Hepatocyte (in vitro differentiated cells): ENCODE measurements at regions not wholly inside any gene's neighbourhood (a gene's known extent, or its start where the extent isn't known, plus 50 kb on each side); places are given as distances from the start of the nearest gene placed in this dataset.

Experiments used
- DNase-seq: peaks from one replicate; pipeline ENCODE4 v3.0.0-alpha.2; 2016; ENCODE audit warnings: low spot score
- H2AFZ ChIP-seq: fragments of 200-600 bp; sonication (generic); 2 replicates; pipeline ENCODE4 v1.6.0; 2016; ENCODE audit warnings: antibody characterized with exemption, mild to moderate bottlenecking
- H3K27ac ChIP-seq: fragments of 200-600 bp; sonication (generic); 2 replicates; pipeline ENCODE4 v1.5.1; 2016; ENCODE audit warnings: mild to moderate bottlenecking
- H3K27me3 ChIP-seq: fragments of 200-600 bp; sonication (generic); 2 replicates; pipeline ENCODE4 v1.6.1; 2016
- H3K36me3 ChIP-seq: fragments of 200-600 bp; sonication (generic); replicated peaks from 2 replicates; pipeline ENCODE4 v1.5.1; 2016; ENCODE audit warnings: low read depth; ENCODE audit not compliant: insufficient read depth
- H3K4me1 ChIP-seq: fragments of 200-600 bp; sonication (generic); 2 replicates; pipeline ENCODE4 v1.5.1; 2016; ENCODE audit warnings: mild to moderate bottlenecking, moderate library complexity; ENCODE audit not compliant: insufficient read depth
- H3K4me2 ChIP-seq: fragments of 200-600 bp; sonication (generic); 2 replicates; pipeline ENCODE4 v1.6.0; 2016
- H3K4me3 ChIP-seq: fragments of 200-600 bp; sonication (generic); 2 replicates; pipeline ENCODE4 v1.5.1; 2016; ENCODE audit warnings: mild to moderate bottlenecking
- H3K79me2 ChIP-seq: fragments of 200-600 bp; sonication (generic); 2 replicates; pipeline ENCODE4 v1.6.0; 2017; ENCODE audit warnings: mild to moderate bottlenecking
- H3K9me2 ChIP-seq: fragments of 200-600 bp; sonication (generic); replicated peaks from 2 replicates; pipeline ENCODE4 v1.6.0; 2017; ENCODE audit warnings: mild to moderate bottlenecking; ENCODE audit not compliant: insufficient read depth
- H3K9me3 ChIP-seq: fragments of 200-600 bp; sonication (generic); 2 replicates; pipeline ENCODE4 v1.5.1; 2016; ENCODE audit warnings: low read depth, mild to moderate bottlenecking
- H4K20me1 ChIP-seq: fragments of 200-600 bp; sonication (generic); 2 replicates; pipeline ENCODE4 v1.6.0; 2016; ENCODE audit warnings: mild to moderate bottlenecking; ENCODE audit not compliant: insufficient read depth, poor library complexity, severe bottlenecking
- CTCF ChIP-seq: fragments of 200-600 bp; sonication (generic); IDR thresholded peaks from 2 replicates; pipeline ENCODE4 v1.5.1; 2016; ENCODE audit warnings: antibody characterized with exemption, mild to moderate bottlenecking; ENCODE audit not compliant: poor library complexity
- EZH2 ChIP-seq: fragments of 200-600 bp; sonication (generic); IDR thresholded peaks from 2 replicates; pipeline ENCODE4 v1.6.1; 2016; ENCODE audit warnings: antibody characterized with exemption, mild to moderate bottlenecking, borderline replicate concordance
- EZH2phosphoT487 ChIP-seq: fragments of 200-600 bp; sonication (generic); IDR thresholded peaks from one replicate; pipeline ENCODE4 v1.6.1; 2018; ENCODE audit warnings: antibody characterized with exemption, mild to moderate bottlenecking, low read depth, moderate library complexity; ENCODE audit not compliant: unreplicated experiment, severe bottlenecking
- WGBS: methylation state at CpG from one replicate; pipeline ENCODE4 v1.1.6; 2016; ENCODE audit warnings: low lambda C conversion rate; ENCODE audit errors: missing lambda C conversion rate; 5-methylcytosine and 5-hydroxymethylcytosine counted together

GRCh38 chr3:33937628-33938027 is 139.2 kb downstream of the PDCD6IP start:
- Histone ChIP-seq H3K27ac (no peak overlapping the region), H3K36me3 (no peaks in the 10 kb centered on the region), H4K20me1 (no peaks in the 10 kb centered on the region), H3K4me1 (no peaks in the 10 kb centered on the region), H3K27me3 (no peaks in the 10 kb centered on the region), H3K4me2 (no peak overlapping the region), H3K9me3 (no peaks in the 10 kb centered on the region), H3K79me2 (no peaks in the 10 kb centered on the region), H2AFZ (no peak overlapping the region), H3K4me3 (no peak overlapping the region), H3K9me2 (no peaks in the 10 kb centered on the region)
- WGBS = 95% methylated on average over 1 of the region's 1 CpG
- TF ChIP-seq EZH2phosphoT487 (no peak), CTCF (no peak), EZH2 (no peak)
- DNase-seq = no peak

- H3K27ac ChIP-seq = no peak overlapping the region
- TF ChIP-seq EZH2 = no peak
- TF ChIP-seq EZH2phosphoT487 = no peak
- TF ChIP-seq CTCF = no peak
Measured at GRCh38 chr3:33940149-33940548, 141.7 kb downstream of the PDCD6IP start.

GRCh38 chr3:33940736-33941135 is 142.3 kb downstream of the PDCD6IP start:
- H3K27ac ChIP-seq = no peak overlapping the region
- H3K9me2 ChIP-seq = no peaks in the 10 kb centered on the region
- H3K4me3 ChIP-seq = no peak overlapping the region
- H3K27me3 ChIP-seq = no peaks in the 10 kb centered on the region
- no peak for DNase-seq
- H3K36me3 ChIP-seq = no peaks in the 10 kb centered on the region
- 82% methylated on average over 4 of the region's 4 CpGs for WGBS
- H3K9me3 ChIP-seq = no peaks in the 10 kb centered on the region
- TF ChIP-seq EZH2 (no peak), EZH2phosphoT487 (no peak), CTCF (no peak)
- H2AFZ ChIP-seq = no peak overlapping the region
- no peaks in the 10 kb centered on the region for H4K20me1 ChIP-seq
- H3K4me2 ChIP-seq = no peak overlapping the region
- H3K4me1 ChIP-seq = no peaks in the 10 kb centered on the region
- no peaks in the 10 kb centered on the region for H3K79me2 ChIP-seq

More at GRCh38 chr3:33940149-33940548, 141.7 kb downstream of the PDCD6IP start:
- Histone ChIP-seq H3K36me3 (no peaks in the 10 kb centered on the region), H3K4me3 (no peak overlapping the region), H2AFZ (no peak overlapping the region), H3K9me2 (no peaks in the 10 kb centered on the region), H3K27me3 (no peaks in the 10 kb centered on the region), H3K9me3 (no peaks in the 10 kb centered on the region), H3K4me1 (no peaks in the 10 kb centered on the region), H4K20me1 (no peaks in the 10 kb centered on the region), H3K4me2 (no peak overlapping the region), H3K79me2 (no peaks in the 10 kb centered on the region)
- WGBS = 72% methylated on average over 5 of the region's 5 CpGs
- no peak for DNase-seq

GRCh38 chr3:33941804-33942203 is 143.4 kb downstream of the PDCD6IP start:
- 96% methylated on average over 1 of the region's 1 CpG for WGBS
- no peak overlapping the region for H3K27ac ChIP-seq
- no peaks in the 10 kb centered on the region for H3K36me3 ChIP-seq
- no peaks in the 10 kb centered on the region for H3K9me2 ChIP-seq
- H3K4me3 ChIP-seq = no peak overlapping the region
- no peak overlapping the region for H3K4me2 ChIP-seq
- no peaks in the 10 kb centered on the region for H3K4me1 ChIP-seq
- no peaks in the 10 kb centered on the region for H4K20me1 ChIP-seq
- no peak for TF ChIP-seq EZH2
- TF ChIP-seq CTCF = no peak
- no peak for TF ChIP-seq EZH2phosphoT487
- no peaks in the 10 kb centered on the region for H3K27me3 ChIP-seq
- no peak overlapping the region for H2AFZ ChIP-seq
- H3K79me2 ChIP-seq = no peaks in the 10 kb centered on the region
- H3K9me3 ChIP-seq = no peaks in the 10 kb centered on the region
- no peak for DNase-seq
